NCI-H774 (cell line): ENCODE measurements at regions not wholly inside any gene's neighbourhood (a gene's known extent, or its start where the extent isn't known, plus 50 kb on each side); places are given as distances from the start of the nearest gene placed in this dataset.

Source experiments
- DNase-seq: peaks from one replicate; lab custom pipeline; 2025; lab: John Stamatoyannopoulos, UW

DNA sequence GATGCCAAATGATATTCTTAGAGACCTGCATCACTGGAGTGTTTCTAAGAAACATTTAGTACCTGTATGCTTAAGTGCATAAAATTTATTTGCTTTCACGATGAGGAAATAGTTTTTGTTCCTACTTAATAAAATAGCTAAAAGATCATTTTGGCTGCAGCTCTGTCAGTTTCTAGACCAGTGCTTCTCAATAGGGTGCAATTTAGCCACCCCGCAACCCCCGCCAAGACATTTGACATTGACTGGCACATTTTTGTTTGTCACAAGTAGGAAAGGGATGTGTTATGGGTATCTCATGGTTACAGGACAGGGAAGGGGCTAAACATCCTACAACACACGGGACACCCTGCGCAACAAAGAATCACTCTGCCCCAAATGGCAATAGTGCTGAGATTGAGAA lies 335.7 kb upstream of the HSF2 start:
- DNase-seq, result no peak

DNA sequence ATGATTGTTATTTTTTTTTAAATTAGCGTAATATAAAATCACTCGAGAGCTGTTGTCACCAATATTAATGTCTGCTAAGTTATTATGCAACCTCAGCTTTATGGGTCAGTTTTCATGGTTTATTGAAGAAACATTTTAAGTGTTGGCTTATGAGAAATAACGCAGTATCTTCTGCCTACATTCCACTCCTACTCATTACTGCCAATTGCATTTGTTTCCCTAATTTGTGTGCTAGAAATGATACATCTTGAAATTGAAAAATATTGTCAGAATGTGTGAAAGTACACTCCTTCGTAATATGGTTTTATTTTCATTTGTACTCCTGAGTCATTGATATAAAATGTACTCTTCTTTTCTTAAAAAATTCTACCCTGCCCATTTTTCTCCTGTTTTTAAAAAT lies 333.3 kb upstream of the HSF2 start:
- DNase-seq, result no peak

DNA sequence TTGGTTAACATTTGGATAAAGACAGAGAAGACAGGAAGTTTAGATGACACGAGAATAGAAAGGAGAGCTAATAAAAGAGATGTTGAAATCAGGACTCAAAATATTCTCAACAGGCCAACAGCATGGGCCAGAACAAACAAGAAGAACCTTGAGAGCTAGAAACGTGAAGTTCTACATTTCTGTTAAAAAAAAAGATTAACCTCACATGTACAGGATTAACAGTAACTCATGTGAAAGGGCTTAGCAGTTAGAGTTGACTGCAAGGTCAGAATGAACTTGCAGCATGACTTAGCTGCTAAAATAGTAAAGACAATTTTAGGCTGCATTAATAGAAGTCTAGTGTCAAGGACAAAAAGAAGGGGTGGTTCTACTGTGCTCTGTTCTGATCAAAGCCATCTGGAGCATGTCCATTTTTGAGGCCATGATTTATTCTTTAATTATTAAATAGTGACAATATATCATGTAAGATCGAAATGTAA lies 331.1 kb upstream of the HSF2 start:
- DNase-seq, result no peak

DNA sequence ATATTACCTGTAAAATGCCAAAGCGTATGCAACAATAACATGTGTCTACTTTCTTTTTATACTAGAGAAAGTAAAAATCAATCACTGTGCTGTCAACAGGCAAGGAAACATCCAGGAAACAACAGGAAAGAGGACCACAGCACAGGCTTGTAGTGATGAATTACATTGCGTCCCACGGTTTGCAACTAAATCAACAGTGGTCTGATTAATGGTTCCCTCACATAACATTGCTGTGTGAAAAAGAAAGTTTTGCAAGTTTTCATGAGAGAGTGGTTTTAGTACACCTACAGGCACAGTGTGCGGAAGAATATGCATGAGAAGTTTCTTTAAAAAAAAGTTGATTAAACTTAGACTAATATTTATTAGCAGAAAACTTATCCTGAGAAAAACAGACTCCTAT lies 329.5 kb upstream of the HSF2 start:
- DNase-seq, result no peak

DNA sequence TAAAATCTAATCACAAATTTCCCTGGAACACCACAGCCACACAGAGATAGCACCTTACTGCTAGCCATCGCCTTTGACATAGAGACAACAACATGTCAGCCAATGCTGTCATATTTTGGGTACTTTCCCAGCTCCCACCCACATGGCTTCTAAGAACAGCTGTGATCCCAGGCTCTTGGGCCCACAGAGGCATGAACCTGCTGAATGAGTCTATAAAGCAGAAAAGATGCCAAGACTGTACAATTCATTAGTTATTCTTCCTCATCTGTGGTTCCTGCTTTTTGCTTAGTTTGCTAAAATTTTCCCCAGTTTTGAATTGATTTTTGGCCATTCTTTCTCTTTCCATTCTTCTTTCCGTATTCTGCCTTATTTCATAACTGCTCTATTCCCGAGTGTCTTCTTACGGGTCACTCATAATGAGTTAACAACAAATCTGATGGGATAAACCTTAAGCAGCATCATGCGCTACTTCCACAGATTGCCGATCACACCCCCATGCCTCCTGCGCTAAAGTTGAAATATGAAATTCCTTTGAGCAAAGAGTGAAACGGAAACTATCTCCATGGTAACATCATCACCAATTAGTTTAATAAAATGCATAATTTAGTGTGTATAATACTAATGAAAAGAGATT lies 327.3 kb upstream of the HSF2 start:
- no peak for DNase-seq

DNA sequence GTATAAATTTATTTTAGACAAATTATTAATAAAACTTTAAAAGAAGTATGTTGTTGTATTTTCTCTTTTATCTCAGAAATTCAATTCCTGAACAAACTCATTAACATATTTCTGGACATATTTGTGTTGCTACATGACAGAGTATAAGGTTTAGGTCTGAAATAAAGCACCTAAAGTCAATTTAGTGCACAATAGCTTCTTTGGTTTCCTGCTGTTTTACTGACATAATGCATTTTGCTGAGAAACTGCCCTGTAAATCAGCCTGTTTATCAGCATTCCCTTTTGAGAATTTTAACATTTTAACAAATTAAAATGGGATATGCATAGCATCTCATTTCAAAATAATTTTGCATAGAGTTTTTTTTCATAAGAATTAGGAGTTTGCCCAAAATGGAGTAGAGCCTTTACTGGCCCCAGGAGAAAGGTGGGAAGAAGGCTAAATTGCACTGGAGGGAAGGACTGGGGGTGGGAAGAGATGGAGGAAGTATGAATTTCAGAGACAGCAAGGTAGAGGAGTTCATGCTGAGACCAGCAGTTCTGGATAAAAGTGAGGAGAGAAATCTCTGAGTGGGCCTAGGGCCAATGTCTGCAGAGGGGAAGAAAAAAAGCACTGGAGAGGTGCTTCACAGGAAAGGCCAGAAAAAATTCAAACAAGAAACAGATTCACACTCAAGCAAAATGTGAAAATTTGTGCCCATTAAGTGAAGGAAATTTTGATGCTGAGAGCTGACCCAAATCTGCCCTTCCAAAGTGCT lies 324.2 kb upstream of the HSF2 start:
- DNase-seq, result no peak

DNA sequence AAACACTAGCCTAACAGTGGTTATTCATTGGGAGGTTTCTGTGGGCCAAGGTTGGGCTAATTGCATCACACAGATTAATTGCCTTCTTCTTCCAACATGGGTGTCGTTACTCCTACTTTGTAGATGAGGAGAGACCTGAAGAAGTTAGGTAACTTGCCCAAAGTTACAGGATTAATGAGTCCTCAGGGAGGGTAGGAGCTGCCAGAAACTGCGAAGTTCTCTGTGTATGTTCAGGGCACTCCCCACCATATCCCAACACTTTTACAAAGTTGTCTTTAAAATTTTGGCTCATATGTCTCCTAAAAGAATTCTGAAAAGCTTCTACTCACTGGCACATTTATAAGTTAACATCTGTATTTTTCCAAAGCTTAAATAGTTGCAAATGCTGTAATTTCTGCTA lies 323.5 kb upstream of the HSF2 start:
- DNase-seq, result no peak

DNA sequence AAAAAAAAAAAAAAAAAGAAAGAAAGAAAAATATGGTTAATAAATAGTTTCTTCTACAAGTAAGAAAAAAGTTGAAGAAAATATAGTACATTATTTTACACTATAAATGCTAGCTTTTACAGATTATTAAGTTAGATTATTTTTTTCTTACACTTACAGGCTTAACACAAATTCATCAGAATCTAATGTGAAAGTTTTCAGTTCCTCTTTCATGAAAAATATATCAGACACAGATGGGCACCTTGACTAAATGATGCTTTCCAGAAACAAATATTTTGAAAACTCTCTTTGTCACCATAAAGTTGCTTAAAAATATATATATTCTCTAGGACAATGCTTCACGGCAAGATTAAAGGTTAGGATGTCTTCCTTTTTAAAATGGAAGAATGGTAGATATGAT lies 321.8 kb upstream of the HSF2 start:
- no peak for DNase-seq

DNA sequence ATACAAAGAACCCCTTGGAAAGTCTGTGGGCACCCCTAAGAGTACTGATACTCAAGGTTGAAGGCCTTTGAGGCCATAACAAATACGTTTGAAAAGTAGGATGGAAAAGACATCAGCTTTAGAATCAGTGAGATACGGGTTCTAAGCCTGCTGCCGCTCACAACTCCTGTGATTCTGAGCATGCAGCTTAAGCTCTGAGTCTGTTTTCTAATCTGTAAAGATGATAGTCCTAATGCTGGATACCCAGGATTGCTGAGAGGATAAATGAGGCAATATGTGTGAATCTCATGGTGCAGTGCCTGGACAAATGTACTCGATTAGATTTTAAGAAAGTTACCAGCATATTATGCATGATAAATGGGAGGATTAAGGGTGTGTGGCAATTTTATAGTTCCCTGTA lies 321.0 kb upstream of the HSF2 start:
- no peak for DNase-seq

DNA sequence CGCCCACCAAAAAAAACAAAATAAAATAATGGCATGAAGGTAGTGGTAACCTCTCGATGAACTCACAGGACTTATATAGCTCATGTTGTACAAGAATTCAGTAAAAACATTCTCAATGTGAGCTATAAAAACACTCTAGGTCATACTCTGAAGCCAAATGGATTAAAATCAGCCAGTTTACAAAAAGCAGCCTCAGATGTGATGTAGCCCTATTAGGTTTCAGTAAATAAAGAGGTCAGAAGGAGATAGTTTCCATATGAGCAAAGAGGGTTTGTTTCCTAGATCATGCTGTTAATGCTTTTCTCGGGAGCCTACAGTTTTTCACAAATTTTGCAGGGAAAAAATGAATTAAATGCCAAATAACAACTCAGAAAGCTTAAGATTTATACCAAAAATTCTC lies 319.5 kb upstream of the HSF2 start:
- DNase-seq, result no peak

DNA sequence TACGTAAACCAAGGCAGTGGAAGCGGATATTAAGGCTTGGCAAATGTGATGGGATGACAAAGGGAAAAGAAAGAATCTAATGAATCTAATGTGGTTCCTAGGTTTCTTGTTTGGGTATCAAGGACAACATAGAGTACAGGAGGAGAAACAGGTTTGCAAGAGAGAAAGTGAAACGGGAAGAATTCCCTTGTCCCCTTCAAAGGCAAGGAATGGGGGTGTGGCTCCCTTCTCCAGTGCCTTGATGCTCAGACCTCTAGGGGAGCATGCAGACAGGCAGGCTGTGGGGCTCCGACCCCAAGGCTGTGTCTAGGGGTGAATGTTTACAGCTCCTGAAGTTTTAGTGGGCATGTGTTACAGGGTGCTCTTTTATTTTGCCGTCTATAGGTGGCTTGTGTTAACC lies 317.5 kb upstream of the HSF2 start:
- DNase-seq, result no peak

DNA sequence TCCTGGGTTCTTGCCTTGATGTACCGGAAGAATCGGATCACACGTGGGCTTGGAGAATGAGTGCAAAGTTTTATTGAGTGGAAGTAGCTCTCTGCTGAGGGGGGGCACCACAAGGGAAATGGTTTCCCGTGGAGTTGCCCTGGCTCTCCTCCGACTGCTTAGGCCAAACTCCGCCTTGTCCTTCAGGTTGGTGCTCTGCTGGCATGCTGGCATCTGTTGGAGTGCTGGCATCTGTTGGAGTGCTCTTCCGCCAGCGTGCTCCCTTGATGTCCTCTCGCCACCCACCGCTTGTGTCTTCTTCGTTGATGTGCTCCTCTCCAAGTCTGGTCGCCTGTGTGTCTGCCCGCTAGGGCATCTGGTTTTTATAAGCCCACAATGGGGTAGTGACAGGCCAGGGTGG lies 317.1 kb upstream of the HSF2 start:
- DNase-seq, result no peak

DNA sequence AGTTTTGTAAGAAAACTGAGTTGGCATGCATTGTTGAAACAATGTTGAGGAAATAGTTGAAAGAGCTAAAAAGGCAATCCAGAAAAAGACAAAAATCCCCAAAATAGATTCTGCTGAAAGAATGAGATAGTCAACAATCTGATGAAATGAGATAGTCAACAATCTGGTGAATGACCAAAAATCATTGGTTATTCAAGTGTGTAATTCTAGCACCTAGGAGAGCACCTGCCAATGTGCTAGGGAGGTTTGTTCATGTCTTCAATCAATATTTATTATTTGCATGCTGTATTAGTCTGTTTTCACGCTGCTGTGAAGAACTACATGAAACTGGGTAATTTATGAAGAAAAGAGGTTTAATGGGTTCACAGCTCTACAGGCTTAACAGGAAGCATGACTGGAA lies 307.1 kb upstream of the HSF2 start:
- no peak for DNase-seq

DNA sequence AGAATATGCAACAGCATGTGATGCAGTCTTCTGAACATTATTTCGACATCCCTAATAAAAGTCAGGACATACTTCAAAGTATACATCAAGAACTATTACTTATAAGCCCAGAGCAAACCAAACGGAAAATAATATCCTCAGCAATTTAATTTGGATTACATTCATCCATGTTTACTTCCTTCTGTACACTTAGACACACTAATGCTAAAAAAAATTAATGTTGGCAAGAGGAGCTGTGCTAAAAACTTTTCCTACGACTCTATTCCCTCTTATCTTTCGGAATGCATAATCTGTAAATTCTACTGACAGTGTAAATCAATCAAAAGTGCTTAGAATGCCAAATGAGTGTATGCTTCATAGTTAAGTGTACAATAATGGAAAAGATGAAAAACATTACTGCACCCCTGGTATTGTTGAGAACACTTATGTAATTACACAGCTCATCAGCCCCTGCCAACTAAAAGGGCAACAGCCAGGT lies 301.2 kb upstream of the HSF2 start:
- DNase-seq, result no peak

DNA sequence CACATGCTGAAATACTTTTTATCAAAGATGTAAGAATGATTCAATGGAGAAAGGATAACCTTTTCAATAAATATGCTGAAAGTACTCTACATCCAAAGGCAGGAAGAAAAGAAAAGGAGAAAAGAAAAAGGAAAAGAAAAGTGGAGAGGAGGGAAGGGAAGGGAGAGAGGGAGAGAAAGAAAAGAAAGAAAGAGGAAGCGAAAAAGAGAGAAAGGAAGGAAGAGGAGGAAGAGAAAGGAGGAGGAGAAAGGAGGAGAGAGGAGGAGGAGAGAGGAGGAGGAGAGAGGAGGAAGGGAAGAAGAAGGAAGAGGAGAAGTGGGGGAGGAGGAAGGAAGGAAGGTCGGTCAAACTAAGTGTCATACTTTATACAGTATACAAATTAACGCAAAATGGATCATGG lies 297.4 kb upstream of the HSF2 start:
- no peak for DNase-seq

DNA sequence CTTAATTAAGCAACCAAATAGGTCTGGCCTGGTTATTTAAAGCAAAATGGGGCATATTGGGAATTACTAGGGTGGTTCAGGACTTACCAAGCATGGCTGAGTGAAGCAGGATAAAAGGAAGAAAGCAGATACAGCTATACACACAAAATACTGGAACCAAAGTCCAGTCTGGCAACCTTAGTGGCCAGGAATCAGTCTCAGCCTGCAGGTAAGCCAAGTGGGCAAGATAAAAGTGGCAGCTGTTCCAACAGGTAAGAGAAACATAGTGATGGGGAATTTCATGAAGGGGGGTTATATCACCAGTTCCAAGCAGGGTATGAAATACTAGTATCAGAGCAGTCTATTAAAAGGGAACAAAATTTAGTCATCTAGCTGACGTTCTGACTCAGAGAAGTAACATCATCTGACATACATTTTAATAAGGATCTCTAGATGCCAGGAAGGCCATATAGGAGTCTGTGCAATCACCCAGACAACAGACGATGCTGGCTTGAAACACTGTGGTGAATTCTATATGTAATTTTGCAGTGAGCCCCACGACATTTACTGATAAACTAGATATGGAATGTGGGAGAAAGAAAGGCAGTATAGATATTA lies 292.1 kb upstream of the HSF2 start:
- no peak for DNase-seq

DNA sequence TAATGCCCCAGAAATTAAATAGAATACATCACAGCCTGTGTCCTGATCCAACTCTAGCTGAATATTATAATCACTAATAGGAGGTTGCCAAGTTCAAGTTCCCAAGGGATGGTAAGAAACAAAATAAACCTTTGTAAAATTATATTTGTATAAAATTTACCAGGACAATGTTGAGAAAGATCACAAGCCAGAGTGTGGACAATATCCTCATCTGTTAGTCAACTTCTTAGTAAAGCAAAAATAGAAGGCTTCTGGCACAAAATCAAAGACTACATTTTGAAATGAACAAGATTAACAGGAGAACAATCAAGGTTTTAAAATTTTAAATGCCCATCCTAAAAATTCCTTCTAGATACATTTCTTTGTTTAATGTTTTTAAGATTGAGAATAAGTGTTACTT lies 290.4 kb upstream of the HSF2 start:
- no peak for DNase-seq

DNA sequence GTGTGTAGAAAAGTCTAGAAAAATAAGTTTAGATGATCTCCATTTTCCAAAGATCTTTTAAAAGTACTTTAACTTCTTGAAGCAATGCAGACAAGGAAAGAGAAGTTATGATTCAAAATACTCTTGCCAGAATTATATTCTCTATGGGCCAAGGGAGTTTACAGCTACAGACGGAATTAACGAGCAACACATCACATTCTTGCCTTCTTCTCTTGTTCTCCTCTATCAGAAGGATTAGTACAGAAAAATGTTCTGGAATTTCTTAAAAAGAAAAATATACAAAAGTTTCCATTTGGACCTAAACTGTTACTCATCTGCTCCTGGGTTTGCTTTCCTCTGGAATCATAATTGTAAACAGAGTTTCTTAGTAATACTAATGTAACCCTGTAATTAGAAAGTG lies 284.7 kb upstream of the HSF2 start:
- DNase-seq, result no peak

DNA sequence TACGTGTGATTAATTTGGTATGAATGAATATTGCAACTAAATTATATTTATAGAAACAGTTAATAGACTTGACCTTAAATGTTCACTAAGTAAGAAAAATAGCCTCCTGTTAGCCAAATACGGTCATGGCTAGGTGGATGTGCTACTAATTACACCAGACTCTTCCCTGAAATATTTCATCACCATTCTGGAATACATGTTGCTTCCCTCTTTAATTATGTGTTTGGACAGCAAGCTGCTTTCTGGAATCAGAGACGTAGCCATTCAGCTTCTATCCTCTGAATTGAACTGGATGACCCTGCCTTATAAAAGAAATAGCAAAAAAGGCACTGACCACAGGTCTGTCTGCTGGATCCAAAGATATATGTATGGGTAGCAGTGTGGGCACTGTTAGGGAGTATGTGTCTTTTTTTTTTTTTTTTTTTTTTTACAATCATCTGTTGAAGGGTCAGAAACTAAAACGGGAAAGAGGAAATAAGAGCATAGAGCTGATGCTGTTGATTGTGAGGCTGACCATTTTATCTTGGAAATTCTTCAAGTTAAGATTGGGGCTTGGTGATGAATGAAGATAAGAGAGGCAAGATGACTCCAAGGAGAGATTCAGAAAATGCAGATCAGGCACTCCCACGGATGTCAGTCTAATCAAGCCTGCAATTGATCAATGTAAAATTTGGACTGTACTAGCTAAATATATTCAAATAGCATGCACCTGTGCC lies 283.2 kb upstream of the HSF2 start:
- no peak for DNase-seq

DNA sequence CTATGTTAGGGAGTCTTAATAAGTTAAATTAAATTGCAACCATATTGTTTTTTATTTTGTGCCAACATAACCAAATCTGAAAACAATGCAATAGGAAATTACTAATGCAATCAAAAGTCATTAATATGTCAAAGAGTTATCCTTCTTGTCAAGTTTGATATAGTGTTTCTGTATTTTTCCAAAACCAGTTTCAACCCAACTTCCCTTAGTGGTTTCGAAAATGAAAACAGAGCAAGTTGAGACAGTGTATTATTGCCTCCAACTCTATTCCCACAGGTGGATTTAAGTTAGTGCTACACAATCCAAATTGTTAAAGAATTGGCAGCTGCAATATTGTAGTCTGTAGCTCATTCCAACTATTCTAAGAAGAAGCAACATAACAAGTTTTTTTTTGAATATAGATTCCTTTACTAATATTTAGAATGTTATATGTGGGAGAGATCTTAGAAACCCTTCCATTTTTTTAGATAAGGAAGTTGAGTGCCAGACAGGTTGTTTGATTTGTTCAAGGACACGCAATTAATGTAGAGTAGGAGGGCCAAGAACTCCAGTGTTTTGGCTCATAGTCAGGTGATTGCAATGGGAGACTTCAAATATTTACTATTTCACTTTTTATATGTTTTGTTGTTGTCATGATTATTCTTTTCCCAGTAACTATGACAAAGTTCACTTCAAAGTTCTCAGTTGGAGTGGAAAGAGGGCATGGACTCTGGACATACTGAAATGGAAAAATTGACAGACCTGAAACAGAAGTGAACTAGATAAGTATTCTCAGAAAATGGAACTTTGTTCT lies 282.4 kb upstream of the HSF2 start:
- no peak for DNase-seq

DNA sequence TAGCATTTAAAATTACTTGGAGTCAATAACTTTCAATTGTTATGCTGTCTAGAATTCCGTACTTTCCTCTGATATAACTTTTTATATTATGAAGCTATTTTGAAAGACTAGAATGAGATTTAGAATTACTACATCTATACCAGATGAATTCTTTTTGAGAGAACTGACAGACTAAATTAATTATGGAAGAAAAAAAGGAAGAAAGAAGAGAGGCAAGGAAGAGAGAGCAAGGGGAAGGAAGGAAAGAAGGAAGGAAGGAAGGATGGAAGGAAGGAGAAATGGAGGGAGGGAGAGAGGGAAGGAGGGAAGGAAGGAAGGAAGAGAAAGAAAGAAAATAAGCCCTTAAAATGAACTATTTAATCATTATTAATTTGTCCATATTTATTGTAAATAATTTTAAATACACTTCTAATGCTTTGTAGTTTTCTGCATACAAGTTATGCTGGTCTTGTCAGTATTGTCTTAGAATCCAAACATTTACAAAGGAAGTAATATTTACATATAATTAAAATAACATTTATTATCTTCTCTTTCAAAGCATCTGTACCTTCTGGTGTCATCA lies 280.4 kb upstream of the HSF2 start:
- DNase-seq, result no peak

DNA sequence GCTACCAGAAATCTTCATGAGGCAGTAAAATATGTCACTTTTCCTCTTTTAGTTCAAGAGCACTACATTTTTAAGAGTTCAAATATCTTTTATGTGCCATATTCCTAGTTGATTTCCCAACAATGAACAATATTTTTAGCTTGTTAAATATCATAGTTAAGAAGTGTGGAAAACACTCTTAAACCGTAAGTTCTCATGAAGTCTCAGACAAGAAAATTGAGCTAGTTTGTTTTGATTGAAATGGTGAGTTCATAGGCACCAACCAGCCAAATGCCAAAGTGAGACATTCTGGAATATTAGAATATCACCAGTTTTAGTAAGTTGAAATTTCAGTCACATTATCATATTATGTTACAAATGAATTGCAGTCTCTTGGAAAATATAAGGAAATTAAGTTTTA lies 277.2 kb upstream of the HSF2 start:
- no peak for DNase-seq
